GM20431 (cell line): ENCODE measurements at regions not wholly inside any gene's neighbourhood (a gene's known extent, or its start where the extent isn't known, plus 50 kb on each side); places are given as distances from the start of the nearest gene placed in this dataset.
"Not testable (repeated sequence)": the region's sequence is repeated elsewhere in the genome, so short reads cannot be mapped to it uniquely, and the experiment has no call there.

Experiments used
- in situ Hi-C: fragments of 300-500 bp; cut with MseI, MboI; formaldehyde crosslinking; loops from one replicate; pipeline ENCODE4 v1.15.0; 2020; ENCODE audit warnings: low sequenced_read_pairs; ENCODE audit not compliant: unreplicated experiment

DNA sequence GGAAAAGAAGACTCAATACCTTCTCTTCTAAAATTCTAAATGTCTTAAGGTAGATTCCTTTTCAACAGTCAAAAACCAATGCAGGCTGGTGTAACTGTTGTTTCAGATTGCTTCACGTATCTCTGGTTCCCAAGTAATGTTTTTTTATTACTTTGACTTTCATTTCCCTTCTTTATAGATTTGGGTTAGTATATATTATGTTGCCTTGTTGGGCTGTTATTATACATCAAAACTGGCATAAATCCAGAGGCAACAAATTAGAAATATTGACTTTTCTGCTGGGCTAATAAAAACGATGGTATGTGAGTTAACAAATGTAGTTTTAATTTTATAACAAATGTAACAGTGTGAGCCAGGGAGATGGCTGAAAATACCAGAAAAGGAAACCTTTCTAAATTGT, 444.7 kb upstream of the TENM3 start:
- in situ Hi-C loops: no loop called here

DNA sequence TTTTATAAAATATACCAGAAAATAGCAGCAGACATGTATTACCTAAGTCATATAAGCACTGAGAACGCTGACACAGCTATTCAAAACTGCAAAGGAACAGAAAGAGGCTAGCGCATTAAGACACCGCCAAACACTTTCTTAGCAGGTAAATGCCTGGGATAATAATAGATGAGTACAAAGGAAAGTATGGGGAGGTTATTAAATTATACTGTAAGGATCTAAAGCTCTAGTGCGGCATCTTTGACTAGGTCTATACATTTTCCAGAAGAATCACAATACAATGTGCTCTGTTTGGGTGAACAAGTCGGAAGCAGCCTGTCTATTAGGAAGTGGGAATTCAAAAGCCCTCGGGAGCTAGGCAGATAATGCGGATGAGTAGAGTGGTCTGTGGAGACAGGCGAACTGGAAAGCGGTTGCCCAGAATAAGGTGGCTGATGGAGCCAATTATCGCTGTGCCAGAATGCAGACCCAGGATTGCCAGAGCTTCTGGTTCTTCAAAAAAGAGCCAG, 443.6 kb upstream of the TENM3 start:
- in situ Hi-C loops: no loop called here

DNA sequence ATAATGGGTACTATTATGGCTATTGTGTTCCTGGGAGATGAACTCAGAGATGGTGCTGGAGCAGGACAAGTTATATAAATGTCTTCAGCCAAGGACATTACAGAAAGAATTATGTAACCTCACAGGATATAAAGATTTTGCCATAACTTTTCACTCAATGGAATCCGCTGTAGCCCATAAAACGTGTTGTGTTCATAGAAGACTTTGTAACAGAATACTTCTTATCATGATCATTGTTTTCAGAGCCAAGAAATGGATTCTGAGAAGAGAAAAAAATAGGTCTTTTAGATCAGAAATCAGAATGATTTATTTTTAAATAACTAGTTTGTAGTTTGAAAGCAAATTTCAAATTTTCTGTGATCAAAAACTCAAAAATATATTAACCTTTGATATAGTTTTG, 441.0 kb upstream of the TENM3 start:
- in situ Hi-C loops: no loop called here

DNA sequence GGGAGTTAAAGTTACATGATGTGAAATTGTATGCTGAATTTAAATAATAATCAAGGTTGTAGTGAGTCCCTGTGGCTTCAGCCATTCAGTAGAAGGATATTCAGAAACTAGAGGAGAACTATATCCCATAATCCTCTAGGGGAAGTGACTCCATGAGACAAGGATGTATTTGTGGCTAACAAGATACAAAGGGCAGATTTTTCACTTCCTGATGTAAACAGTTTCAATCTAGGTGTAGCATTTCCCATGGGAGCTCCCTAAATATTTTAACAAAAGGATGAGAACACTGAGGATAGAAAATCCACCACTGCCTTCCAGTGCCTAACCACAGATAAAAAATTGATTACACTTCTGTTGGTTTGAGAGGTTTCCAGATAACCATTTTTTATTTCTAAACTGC, 435.4 kb upstream of the TENM3 start:
- in situ Hi-C loops: no loop called here

DNA sequence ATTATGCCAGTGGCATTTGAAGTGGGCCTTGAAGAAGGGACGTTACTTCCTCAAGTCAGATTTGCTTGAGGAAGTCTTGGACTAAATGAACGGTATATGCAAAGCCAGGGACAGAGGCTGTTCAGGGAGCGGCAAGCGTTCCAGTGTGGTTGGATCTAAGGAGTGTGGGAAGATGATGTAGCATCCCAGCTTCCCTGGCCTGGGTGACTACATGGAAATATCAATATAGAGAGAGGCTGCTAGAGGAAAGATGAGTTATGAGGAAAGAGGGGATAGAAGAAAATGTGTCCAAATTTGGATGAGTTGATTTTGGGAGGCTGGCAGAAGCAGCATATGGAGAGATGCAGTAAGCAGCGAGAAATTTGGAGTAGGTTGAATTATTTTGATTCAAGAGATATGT, 432.5 kb upstream of the TENM3 start:
- in situ Hi-C loops: no loop called here

DNA sequence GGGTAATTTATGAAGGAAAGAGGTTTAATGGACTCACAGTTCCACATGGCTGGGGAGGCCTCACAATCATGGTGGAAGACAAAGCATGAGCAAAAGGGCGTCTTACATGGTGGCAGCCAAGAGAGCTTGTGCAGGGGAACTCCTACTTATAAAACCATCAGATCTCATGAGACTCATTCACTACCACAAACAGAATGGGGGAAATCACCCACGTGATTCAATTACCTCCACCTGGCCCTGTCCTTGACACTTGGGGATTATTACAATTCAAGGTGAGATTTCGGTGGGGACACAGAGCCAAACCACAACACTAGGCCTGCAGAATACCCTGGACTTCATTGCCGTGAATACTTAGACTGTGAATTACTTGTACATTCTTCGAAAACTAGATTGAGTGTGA, 431.7 kb upstream of the TENM3 start:
- in situ Hi-C loops: not testable (repeated sequence)

DNA sequence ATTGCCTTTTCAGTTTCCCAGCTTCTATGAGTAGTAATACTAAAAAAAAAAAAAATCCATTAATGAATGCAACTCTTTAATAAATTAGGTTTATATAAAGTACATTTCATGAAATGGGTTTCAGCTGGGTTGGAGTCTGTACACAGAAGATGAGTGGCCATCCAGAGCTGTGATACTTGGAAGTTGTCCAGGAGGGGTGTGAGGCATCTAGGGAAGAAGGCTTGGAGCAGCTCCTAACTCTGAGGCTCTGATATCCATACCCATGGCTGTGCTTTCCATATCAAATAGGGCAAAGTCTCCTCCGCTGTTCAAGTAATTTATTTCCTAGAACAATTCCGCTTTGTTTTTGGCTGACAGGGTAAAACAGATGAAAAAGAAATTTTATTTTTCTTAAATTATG, 423.3 kb upstream of the TENM3 start:
- in situ Hi-C loops: no loop called here

DNA sequence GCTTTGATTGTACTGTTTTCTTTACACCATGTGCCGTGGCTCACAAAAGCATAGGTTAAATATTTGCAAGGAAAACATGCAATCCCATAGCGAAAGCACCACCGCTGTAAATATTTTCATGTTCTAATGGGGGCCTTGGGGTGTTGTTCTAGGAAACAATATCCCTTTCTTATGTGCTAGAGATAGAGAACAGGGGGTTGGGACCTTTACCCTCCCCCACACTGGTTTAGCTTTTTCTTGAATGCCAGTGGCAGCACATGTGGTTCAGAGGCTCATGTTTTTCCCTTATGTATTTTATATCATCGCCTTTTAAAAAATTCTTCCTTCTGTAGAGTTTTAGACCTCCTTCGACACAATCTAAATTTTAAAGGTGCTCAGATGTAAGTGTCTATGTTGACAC, 422.6 kb upstream of the TENM3 start:
- in situ Hi-C loops: no loop called here

DNA sequence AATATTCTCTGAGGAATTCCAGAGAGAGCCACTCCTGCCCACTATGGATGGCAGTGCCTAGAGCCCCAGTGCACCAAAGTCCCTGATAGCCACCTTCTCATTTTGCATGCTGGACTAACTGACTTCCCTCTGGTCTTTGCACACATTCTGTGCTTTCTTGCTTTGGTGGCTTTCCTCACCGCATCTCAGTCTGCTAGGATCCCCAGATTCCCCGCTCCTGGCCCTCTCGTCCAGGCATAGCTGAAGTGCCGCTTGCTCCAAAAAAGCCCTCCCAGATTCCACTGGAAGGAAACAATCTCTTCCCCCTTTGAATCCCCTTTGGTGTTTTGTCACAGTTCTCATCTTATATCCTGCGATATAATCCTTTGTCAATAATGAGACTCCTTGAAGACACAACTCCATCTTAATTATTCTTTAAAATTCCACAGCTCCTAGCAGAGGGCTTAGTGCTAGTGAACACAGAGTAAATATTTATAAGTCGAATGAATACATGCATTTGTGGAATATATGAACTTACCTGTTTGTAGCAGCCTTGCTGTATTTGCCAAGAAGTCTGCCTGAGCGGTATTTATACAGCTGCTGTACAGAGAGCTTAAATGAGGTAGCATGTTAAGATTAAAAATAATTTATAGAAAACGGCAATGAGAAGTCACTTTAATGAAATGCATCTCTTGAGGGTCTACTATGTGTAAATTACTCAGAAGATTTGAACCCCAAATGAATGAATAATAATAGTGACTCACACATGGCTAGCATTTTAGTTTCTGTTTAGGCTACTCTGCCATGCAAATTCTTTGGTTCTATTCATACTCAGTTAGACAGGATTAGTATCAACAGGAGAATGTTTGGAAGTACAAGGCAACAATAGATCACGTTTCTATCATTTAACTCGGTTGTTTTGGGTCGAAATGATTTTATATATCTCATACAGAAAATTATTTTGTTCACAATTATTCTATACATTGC, 421.9 kb upstream of the TENM3 start:
- in situ Hi-C loops: no loop called here

DNA sequence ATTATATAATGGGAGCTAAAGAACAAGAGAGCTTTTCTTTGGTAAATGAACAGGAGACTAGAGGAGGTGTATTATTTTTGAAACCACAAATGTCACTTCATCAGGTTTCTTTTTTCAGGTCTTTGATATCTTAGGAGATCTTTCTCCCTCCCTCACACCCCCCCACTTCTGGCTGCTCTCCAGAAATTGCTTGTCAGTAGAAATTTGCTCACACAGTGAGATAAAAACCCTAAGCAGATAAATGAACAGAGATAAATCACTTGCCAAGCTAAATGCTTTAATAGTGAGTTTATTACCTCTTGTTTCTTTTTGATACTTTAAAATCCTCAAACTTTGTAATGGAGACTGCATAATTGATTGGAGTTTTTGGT, 421.2 kb upstream of the TENM3 start:
- in situ Hi-C loops: no loop called here

DNA sequence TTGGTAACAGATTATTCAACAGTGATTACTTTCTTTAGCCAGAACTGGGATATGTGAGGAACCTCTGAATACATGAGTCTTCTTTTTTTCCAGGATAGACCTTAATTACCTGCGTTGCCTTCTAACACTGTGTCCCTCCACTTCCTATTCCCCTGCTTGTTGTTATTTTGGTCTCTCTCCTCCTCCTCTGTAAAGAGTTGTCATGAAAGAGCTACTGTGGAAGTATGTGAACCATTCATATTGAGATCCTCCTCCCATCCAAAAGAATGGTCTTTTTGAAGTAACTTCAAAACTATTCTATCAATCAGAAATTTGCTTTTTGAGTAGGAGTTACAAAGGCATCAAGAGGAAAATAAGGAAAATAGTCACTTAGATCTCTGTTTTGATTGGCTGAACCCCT, 420.0 kb upstream of the TENM3 start:
- in situ Hi-C loops: no loop called here

DNA sequence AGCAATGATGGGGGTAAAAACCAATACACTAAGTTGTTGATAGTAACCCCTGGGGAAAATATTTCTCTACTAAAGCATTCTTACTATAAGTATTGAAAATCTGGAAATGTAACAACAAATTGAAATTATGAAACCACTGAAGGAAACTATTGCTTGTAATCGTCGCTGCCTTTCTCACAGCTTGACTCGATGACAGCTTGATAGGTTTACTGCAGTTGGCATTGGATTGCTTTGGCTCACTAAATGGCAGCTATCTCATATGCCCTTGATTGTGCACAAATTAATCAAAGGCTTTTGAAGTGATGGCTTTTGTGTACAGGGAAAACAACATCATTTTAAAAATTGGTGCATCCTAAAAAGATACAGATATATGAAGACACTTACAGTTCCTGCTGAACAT, 419.6 kb upstream of the TENM3 start:
- in situ Hi-C loops: no loop called here

DNA sequence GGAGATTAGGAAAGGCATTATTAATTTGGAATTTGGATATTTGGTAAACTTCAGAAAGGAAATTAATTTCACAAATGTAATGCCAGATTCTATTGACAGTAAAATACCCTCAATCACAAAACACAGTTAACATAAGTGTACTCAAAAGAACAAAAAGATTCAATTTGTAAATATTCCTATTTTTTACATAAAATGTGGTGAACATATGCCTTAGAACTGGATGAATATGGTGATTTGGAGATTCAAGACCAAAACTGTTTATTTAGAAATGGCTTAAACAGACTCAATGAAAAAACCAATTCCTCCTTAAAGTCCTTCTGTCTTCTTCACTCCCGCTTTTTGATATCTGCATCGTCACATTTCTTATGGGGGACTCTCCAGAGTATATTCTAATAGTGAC, 417.6 kb upstream of the TENM3 start:
- in situ Hi-C loops: no loop called here

DNA sequence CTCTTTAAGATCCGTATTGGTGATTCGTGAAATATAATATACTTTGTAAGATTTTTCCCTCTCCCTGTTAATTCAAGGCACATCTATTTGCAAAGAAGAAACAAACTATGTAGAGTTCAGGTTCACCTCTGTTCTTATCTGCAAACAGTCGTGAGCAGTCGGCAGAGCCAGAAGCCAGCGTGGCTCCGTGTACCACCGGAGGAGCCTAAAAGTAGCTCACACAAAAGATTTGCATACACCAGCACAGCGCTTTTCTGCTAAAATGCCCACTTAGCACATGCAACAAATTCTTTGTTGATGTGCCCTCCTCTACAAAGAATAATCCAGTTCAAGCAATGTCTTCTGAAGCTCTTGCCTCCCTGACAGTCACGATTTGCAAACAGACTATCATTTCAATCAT, 416.0 kb upstream of the TENM3 start:
- in situ Hi-C loops: no loop called here

DNA sequence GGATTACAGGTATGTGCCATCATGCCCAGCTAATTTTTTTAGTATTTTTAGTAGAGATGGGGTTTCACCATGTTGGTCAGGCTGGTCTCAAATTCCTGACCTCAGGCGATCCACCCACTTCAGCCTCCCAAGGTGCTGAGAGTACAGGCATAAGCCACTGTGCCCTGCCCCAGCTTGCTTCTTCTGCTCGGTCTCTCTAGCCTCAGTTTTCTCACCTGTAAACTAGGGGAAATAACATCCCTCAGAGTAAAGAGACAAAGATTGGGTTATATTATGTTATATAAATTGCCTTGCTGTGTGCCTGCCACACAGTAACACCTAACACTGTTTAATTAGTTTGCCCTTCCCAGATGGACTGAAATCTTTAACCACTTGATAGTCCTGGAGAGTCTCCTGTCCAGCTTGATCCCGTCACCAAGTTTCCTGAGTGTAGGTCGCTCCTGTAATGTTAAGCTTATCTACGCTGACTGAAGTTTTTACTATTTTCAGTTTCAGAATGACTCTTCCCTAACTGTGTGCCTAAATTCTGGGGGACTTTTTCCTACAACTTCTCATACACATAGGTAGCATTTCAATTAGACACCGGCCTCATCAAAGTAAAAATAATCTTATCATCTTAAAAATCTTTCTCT, 412.7 kb upstream of the TENM3 start:
- in situ Hi-C loops: no loop called here

DNA sequence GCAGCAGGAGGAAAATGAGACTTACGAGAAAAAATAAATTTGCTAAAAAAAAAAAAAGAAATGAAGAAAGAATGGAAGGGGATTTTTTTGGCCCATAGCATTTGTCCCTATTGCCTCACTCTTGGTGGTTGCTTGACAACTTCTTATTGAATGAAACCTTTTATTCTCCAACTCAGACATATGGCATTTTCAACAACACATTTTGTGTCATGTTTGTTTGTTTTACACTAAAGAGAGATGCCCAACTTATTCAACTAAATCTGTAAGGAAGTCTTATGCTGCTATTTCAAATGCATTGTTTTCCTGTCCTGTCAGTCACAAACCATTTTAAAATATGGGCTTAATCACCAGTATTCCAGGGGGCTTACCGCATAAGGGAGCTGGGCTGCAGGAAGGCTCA, 409.1 kb upstream of the TENM3 start:
- in situ Hi-C loops: no loop called here

DNA sequence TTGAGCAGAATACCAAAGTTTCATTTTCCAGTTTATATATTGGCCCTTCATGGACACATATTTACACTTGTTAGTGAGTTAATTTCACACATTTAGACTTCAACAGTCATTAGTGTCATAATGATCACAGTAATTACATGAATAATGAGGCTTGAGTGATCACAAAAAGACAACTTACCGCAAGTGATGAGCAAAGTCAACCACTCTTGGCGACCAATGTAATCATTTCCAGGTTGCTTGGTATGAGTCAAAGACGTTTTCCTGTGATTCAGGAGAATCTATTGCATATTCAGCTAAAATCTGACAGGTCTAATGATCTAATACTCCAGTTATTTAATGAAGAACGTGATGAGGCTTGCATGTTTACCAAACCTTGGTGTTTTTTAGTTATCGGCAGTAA, 407.9 kb upstream of the TENM3 start:
- in situ Hi-C loops: no loop called here

DNA sequence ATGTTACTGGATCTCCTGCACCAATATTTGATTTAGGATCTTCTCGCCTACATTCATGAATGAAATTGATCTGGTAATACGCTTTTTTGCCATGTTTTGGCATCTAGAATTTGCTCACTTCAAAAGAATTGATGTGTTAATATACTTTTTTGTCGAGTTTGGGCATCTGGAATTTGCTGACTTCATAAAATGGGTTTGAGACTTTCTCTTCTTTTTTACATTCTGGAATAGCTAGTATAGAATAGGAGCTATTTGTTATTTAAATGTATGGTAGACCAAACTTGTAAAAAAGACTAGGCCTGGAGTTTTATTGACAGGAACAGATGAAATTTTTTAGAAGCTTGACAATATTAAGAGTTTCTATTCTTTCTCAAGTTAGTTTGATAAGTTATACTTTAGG, 404.9 kb upstream of the TENM3 start:
- in situ Hi-C loops: no loop called here

DNA sequence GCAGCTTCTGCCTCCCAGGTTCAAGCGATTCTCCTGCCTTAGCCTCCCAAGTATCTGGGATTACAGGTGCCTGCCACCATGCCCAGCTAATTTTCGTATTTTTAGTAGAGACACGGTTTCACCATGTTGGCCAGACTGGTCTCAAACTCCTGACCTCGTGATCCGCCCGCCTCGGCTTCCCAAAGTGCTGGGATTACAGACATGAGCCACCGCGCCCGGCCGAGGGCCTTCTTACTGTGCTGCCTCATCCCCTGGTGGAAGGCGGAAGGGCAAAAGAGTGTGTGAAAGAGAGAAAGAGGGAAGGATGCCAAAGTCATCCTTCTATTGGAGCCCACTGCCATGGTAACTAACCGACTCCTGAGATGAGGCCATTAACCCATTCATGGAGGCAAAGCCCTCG, 399.4 kb upstream of the TENM3 start:
- in situ Hi-C loops: not testable (repeated sequence)

DNA sequence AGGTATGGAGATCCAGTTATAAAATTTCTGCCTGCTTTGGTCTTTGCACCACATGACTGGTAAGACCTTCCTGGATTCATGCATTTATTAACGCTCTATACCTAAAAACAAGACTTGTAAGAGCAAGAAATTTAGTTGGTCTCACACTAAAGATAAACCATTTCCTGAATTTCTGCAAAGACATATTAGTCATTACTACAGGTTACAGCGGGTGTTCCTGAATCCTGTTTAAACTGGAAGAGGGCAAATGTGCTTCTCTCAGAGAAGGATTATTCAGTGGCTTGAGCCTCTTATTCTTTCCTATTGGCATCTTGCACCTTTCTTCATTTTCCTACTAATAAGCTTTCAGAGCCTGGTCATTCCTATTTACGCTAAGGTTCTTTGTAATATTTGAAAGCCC, 397.6 kb upstream of the TENM3 start:
- in situ Hi-C loops: no loop called here

DNA sequence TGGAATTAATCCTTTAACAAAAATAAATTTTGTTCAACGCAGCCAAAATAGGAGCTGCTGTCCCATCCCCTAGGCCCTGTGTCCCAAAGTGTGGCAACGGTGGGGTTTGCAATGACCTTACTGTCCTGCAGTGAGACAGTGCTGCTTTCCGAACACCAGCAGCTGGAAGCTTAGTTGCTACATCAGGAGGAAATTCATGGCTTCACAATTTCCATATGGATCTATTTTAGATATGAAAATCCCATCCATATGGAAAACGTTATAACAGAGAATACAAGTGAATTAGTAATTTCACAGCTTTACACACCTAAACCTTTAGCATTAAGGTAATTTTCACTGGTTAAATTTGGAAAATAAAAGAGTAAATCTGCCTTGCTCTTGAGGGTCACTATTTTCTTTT, 396.3 kb upstream of the TENM3 start:
- in situ Hi-C loops: no loop called here

DNA sequence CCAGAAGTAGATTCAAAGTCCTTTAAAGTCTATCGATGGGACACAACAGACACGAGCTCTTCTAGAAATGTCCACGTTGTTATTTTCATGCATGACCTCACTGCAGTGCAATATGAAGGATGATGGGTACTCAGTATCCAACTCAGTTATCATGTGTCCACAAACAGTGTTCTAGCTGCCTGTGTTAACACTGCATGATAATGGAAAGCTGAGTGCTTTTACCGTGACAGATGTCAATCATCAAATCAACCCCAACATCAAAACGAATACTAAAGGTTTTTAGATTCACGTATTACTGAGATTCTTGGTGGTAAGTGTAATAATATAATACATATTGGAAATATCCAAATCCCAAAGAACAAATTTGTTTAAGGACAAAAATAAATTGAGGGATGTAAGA, 394.8 kb upstream of the TENM3 start:
- in situ Hi-C loops: no loop called here
